GM12864 (cell line): ENCODE measurements at regions not wholly inside any gene's neighbourhood (a gene's known extent, or its start where the extent isn't known, plus 50 kb on each side); places are given as distances from the start of the nearest gene placed in this dataset.

Experiments used
- DNase-seq: peaks from one replicate; pipeline ENCODE4 v3.0.0-alpha.2; 2011; ENCODE audit warnings: low read depth
- H3K4me3 ChIP-seq: 2 replicates; pipeline ENCODE4 v1.5.1; 2011; ENCODE audit warnings: mild to moderate bottlenecking, low read depth, low read length, control low read depth
- CTCF ChIP-seq: IDR thresholded peaks from 2 replicates; pipeline ENCODE4 v1.5.1; 2011; ENCODE audit warnings: low read depth, mild to moderate bottlenecking, moderate library complexity, low read length, control low read depth, inconsistent platforms; ENCODE audit errors: missing control alignments

GRCh38 chr10:78178397-78178796 is 144.7 kb downstream of the RPS24 start:
- TF ChIP-seq CTCF, result no peak
- no peak for DNase-seq
- no peak overlapping the region for H3K4me3 ChIP-seq

GRCh38 chr10:78178940-78179339 is 145.3 kb downstream of the RPS24 start:
- H3K4me3 ChIP-seq, result no peak overlapping the region
- DNase-seq, result no peak
- no peak for TF ChIP-seq CTCF

GRCh38 chr10:78179886-78180705 is 146.4 kb downstream of the RPS24 start:
- no peak for TF ChIP-seq CTCF
- DNase-seq, result no peak
- H3K4me3 ChIP-seq, result no peak overlapping the region

- no peak for DNase-seq
- no peak for TF ChIP-seq CTCF
- H3K4me3 ChIP-seq, result no peak overlapping the region
Measured at GRCh38 chr10:78181381-78182055, 147.9 kb downstream of the RPS24 start.

- no peak overlapping the region for H3K4me3 ChIP-seq
- TF ChIP-seq CTCF, result no peak
- no peak for DNase-seq
Measured at GRCh38 chr10:78182841-78183240, 149.2 kb downstream of the RPS24 start.

- DNase-seq, result no peak
- TF ChIP-seq CTCF, result no peak
- H3K4me3 ChIP-seq, result no peak overlapping the region
Measured at GRCh38 chr10:78184851-78185692, 151.4 kb downstream of the RPS24 start.
